ENCODE measurements at regions not wholly inside any gene's neighbourhood (a gene's known extent, or its start where the extent isn't known, plus 50 kb on each side); places are given as distances from the start of the nearest gene placed in this dataset.

- no peaks in the 10 kb centered on the region for H3K36me3 ChIP-seq
- peaks cover 6% of the 10 kb centered on the region for H3K36me3 Mint-ChIP-seq
- no peak overlapping the region for H3K27ac Mint-ChIP-seq
- no peaks in the 10 kb centered on the region for H3K27me3 ChIP-seq
- TF ChIP-seq EZH2phosphoT487 (IDR thresholded peaks at IDR 0.05) (peak; percentile 32), EZH2 (IDR thresholded peaks at IDR 0.05) (no peak), CTCF (IDR thresholded peaks at IDR 0.05) (peak; percentile 98)
- H3K9me3 Mint-ChIP-seq, result peaks cover 26% of the 10 kb centered on the region
- H3K79me2 ChIP-seq (ENCODE audit: low read depth), result no peaks in the 10 kb centered on the region
- H3K27ac ChIP-seq, result no peak overlapping the region
- DNase-seq (ENCODE audit: low spot score), result peak; percentile 91
- no peaks in the 10 kb centered on the region for H3K9me3 ChIP-seq (ENCODE audit: low read depth)
- H2AFZ ChIP-seq (replicated peaks), result peak overlapping the region; percentile 100
- H3K9ac ChIP-seq, result no peak overlapping the region
- peak overlapping the region; percentile 61 for H3K4me3 ChIP-seq
- H3K4me3 Mint-ChIP-seq, result peak overlapping the region; percentile 78
- peaks cover 31% of the 10 kb centered on the region for H3K4me1 Mint-ChIP-seq
- H4K20me1 ChIP-seq (ENCODE audit: low read depth), result peaks cover 11% of the 10 kb centered on the region
- peaks cover 28% of the 10 kb centered on the region for H3F3A ChIP-seq (ENCODE audit: low read depth)
- peaks cover 24% of the 10 kb centered on the region for H3K4me1 ChIP-seq
- peaks cover 10% of the 10 kb centered on the region for H3K27me3 Mint-ChIP-seq (ENCODE audit: insufficient read depth, low read depth)
- H3K4me2 ChIP-seq, result peak overlapping the region; percentile 97
Measured at GRCh38 chr12:125330645-125331341, 265.6 kb downstream of the AACS start.

GRCh38 chr12:125331342-125332052, 266.3 kb downstream of the AACS start:
- H3K36me3 Mint-ChIP-seq, result peaks cover 6% of the 10 kb centered on the region
- H3K4me3 ChIP-seq, result peak overlapping the region; percentile 61
- H4K20me1 ChIP-seq (ENCODE audit: low read depth), result peaks cover 11% of the 10 kb centered on the region
- peaks cover 22% of the 10 kb centered on the region for H3K9me3 Mint-ChIP-seq
- no peak overlapping the region for H3K27ac ChIP-seq
- no peak overlapping the region for H3K27ac Mint-ChIP-seq
- no peaks in the 10 kb centered on the region for H3K27me3 ChIP-seq
- no peak for DNase-seq (ENCODE audit: low spot score)
- H3K27me3 Mint-ChIP-seq (ENCODE audit: insufficient read depth, low read depth), result peaks cover 10% of the 10 kb centered on the region
- peaks cover 24% of the 10 kb centered on the region for H3K4me1 Mint-ChIP-seq
- H3F3A ChIP-seq (ENCODE audit: low read depth), result peaks cover 28% of the 10 kb centered on the region
- H3K4me3 Mint-ChIP-seq, result peak overlapping the region; percentile 78
- TF ChIP-seq EZH2phosphoT487 (IDR thresholded peaks at IDR 0.05), result no peak
- no peak for TF ChIP-seq EZH2 (IDR thresholded peaks at IDR 0.05)
- no peak for TF ChIP-seq CTCF (IDR thresholded peaks at IDR 0.05)
- H2AFZ ChIP-seq (replicated peaks), result peak overlapping the region; percentile 100
- H3K4me1 ChIP-seq, result peaks cover 21% of the 10 kb centered on the region
- H3K36me3 ChIP-seq, result no peaks in the 10 kb centered on the region
- H3K9ac ChIP-seq, result no peak overlapping the region
- no peaks in the 10 kb centered on the region for H3K9me3 ChIP-seq (ENCODE audit: low read depth)
- no peaks in the 10 kb centered on the region for H3K79me2 ChIP-seq (ENCODE audit: low read depth)
- peak overlapping the region; percentile 97 for H3K4me2 ChIP-seq

GRCh38 chr12:125332900-125333299, 267.7 kb downstream of the AACS start:
- peaks cover 11% of the 10 kb centered on the region for H4K20me1 ChIP-seq (ENCODE audit: low read depth)
- no peaks in the 10 kb centered on the region for H3K36me3 ChIP-seq
- H3K9ac ChIP-seq, result no peak overlapping the region
- no peak overlapping the region for H3K4me3 Mint-ChIP-seq
- no peak for DNase-seq (ENCODE audit: low spot score)
- H3F3A ChIP-seq (ENCODE audit: low read depth), result peaks cover 28% of the 10 kb centered on the region
- H3K4me1 Mint-ChIP-seq, result peaks cover 16% of the 10 kb centered on the region
- H3K27me3 ChIP-seq, result no peaks in the 10 kb centered on the region
- peaks cover 10% of the 10 kb centered on the region for H3K27me3 Mint-ChIP-seq (ENCODE audit: insufficient read depth, low read depth)
- no peak for TF ChIP-seq EZH2 (IDR thresholded peaks at IDR 0.05)
- TF ChIP-seq CTCF (IDR thresholded peaks at IDR 0.05), result peak; percentile 38
- peaks cover 6% of the 10 kb centered on the region for H3K36me3 Mint-ChIP-seq
- no peak overlapping the region for H3K27ac Mint-ChIP-seq
- H3K4me2 ChIP-seq, result no peak overlapping the region
- no peaks in the 10 kb centered on the region for H3K79me2 ChIP-seq (ENCODE audit: low read depth)
- peaks cover 21% of the 10 kb centered on the region for H3K4me1 ChIP-seq
- peaks cover 12% of the 10 kb centered on the region for H3K9me3 Mint-ChIP-seq
- H3K9me3 ChIP-seq (ENCODE audit: low read depth), result no peaks in the 10 kb centered on the region
- H3K4me3 ChIP-seq, result no peak overlapping the region
- H2AFZ ChIP-seq (replicated peaks), result no peak overlapping the region
- H3K27ac ChIP-seq, result no peak overlapping the region
